Astrocyte (in vitro differentiated cells and primary cell): ENCODE measurements at regions not wholly inside any gene's neighbourhood (a gene's known extent, or its start where the extent isn't known, plus 50 kb on each side); places are given as distances from the start of the nearest gene placed in this dataset.

ENCODE experiments used
- DNase-seq: peaks from one replicate; pipeline ENCODE4 v3.0.0-alpha.2; 2010; ENCODE audit warnings: low read depth
- FAIRE-seq: peaks from 2 replicates; lab custom pipeline; 2011; peaks lifted over from hg19 to GRCh38; lab: Jason Lieb, UNC
- H2AFZ ChIP-seq: 2 replicates; pipeline ENCODE4 v1.6.0; 2012; ENCODE audit warnings: low read depth, low read length, inconsistent platforms
- H3K27ac ChIP-seq: 2 replicates; pipeline ENCODE4 v1.5.1; 2011; ENCODE audit warnings: low read depth, low read length, inconsistent platforms
- H3K27me3 ChIP-seq: 2 replicates; pipeline ENCODE4 v1.6.0; 2011; ENCODE audit warnings: low read length, inconsistent platforms; ENCODE audit not compliant: insufficient read depth
- H3K36me3 ChIP-seq: 2 replicates; pipeline ENCODE4 v1.5.1; 2011; ENCODE audit warnings: low read length, inconsistent platforms; ENCODE audit not compliant: insufficient read depth
- H3K4me1 ChIP-seq: 2 replicates; pipeline ENCODE4 v1.5.1; 2011; ENCODE audit warnings: low read length, inconsistent platforms; ENCODE audit not compliant: insufficient read depth
- H3K4me2 ChIP-seq: 2 replicates; pipeline ENCODE4 v1.6.0; 2012; ENCODE audit warnings: low read length, inconsistent platforms
- H3K4me3 ChIP-seq: 2 replicates; pipeline ENCODE4 v1.5.1; 2011; ENCODE audit warnings: low read depth, mild to moderate bottlenecking, low read length, inconsistent platforms; ENCODE audit not compliant: insufficient read depth
- H3K79me2 ChIP-seq: 2 replicates; pipeline ENCODE4 v1.6.0; 2012; ENCODE audit warnings: mild to moderate bottlenecking, low read length, inconsistent platforms; ENCODE audit not compliant: insufficient read depth
- H3K9ac ChIP-seq: 2 replicates; pipeline ENCODE4 v1.6.0; 2012; ENCODE audit warnings: mild to moderate bottlenecking, low read length, inconsistent platforms
- H3K9me3 ChIP-seq: 2 replicates; pipeline ENCODE4 v1.5.1; 2012; ENCODE audit warnings: low read depth, mild to moderate bottlenecking, low read length, inconsistent platforms; ENCODE audit not compliant: insufficient read depth
- H4K20me1 ChIP-seq: 2 replicates; pipeline ENCODE4 v1.6.0; 2012; ENCODE audit warnings: low read length, inconsistent platforms; ENCODE audit not compliant: insufficient read depth
- H3K27ac Mint-ChIP-seq: one replicate; pipeline ENCODE4 v1.8.0; 2021; ENCODE audit warnings: mild to moderate bottlenecking, mixed read lengths; ENCODE audit not compliant: unreplicated experiment
- H3K27me3 Mint-ChIP-seq: one replicate; pipeline ENCODE4 v1.8.0; 2021; ENCODE audit warnings: low read depth, mixed read lengths; ENCODE audit not compliant: unreplicated experiment
- H3K36me3 Mint-ChIP-seq: one replicate; pipeline ENCODE4 v1.8.0; 2021; ENCODE audit warnings: low read depth, mixed read lengths; ENCODE audit not compliant: unreplicated experiment
- H3K4me1 Mint-ChIP-seq: one replicate; pipeline ENCODE4 v1.8.0; 2021; ENCODE audit warnings: low read depth, mixed read lengths; ENCODE audit not compliant: unreplicated experiment
- H3K4me3 Mint-ChIP-seq: one replicate; pipeline ENCODE4 v1.8.0; 2021; ENCODE audit warnings: mild to moderate bottlenecking, moderate library complexity, mixed read lengths; ENCODE audit not compliant: unreplicated experiment
- H3K9me3 Mint-ChIP-seq: one replicate; pipeline ENCODE4 v1.8.0; 2021; ENCODE audit warnings: mild to moderate bottlenecking, mixed read lengths; ENCODE audit not compliant: unreplicated experiment
- CTCF ChIP-seq: IDR thresholded peaks from 2 replicates; pipeline ENCODE4 v1.5.1; 2011; ENCODE audit warnings: low read depth, mild to moderate bottlenecking, inconsistent platforms, low read length, moderate library complexity; ENCODE audit not compliant: insufficient read depth
- EZH2 ChIP-seq: IDR thresholded peaks from 2 replicates; pipeline ENCODE4 v1.6.1; 2012; ENCODE audit warnings: mild to moderate bottlenecking, low read length, inconsistent platforms; ENCODE audit not compliant: insufficient read depth

DNA sequence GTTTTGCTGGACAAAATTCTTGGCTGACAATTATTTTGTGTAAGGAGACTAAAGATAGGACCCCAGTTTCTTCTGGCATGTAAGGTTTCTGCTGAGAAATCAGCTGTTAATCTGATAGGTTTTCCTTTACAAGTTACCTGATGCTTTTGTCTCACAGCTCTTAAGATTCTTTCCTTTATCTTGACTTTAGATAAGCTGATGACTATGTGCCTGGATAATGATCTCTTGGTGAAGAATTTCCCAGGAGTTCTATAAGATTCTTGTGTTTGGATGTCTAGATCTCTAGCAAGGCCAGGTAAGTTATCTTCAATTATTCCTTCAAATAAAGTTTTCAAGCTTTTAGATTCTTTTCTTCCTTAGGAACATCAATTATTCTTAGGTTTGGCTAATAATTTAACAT is 534.8 kb upstream of the LRRTM4 start:
- Mint-ChIP-seq H3K36me3 (no peaks in the 10 kb centered on the region), H3K9me3 (peaks cover 5% of the 10 kb centered on the region), H3K4me1 (peaks cover 12% of the 10 kb centered on the region), H3K4me3 (no peak overlapping the region), H3K27ac (no peak overlapping the region), H3K27me3 (peaks cover 2% of the 10 kb centered on the region)
- Histone ChIP-seq H3K27me3 (no peaks in the 10 kb centered on the region), H3K4me1 (no peaks in the 10 kb centered on the region), H3K4me2 (no peak overlapping the region), H3K79me2 (no peaks in the 10 kb centered on the region), H3K9me3 (peaks cover 9% of the 10 kb centered on the region), H3K27ac (no peak overlapping the region), H3K4me3 (no peak overlapping the region), H2AFZ (no peak overlapping the region), H4K20me1 (no peaks in the 10 kb centered on the region), H3K9ac (no peak overlapping the region), H3K36me3 (no peaks in the 10 kb centered on the region)
- TF ChIP-seq EZH2 (no peak), CTCF (no peak)
- FAIRE-seq (no peak), DNase-seq (no peak)

DNA sequence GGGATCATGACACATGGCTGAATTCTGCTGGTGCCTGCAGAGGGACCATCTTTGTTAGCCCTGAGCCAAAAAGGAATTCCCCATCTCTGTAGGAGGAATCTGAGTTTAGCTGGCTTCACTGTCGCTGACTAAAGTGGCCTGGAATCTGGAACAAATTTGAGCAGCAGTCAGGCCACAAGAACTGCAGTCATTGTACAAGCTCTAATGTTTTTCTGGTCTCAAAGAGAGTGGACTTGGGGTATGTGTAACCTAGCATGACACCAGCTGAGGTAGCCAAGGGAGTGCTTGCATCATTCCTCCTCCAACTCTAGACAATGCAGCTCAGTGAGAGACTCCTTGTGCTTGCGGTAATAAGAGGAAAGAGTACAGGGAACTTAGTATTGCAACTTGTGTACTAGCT is 539.1 kb upstream of the LRRTM4 start:
- peaks cover 4% of the 10 kb centered on the region for H3K9me3 ChIP-seq
- no peak for TF ChIP-seq CTCF
- no peak for TF ChIP-seq EZH2
- H4K20me1 ChIP-seq = no peaks in the 10 kb centered on the region
- no peak overlapping the region for H2AFZ ChIP-seq
- Mint-ChIP-seq H3K36me3 (no peaks in the 10 kb centered on the region), H3K4me1 (peaks cover 14% of the 10 kb centered on the region), H3K27ac (peak overlapping the region; percentile 85), H3K27me3 (no peaks in the 10 kb centered on the region), H3K9me3 (peaks cover 2% of the 10 kb centered on the region), H3K4me3 (no peak overlapping the region)
- FAIRE-seq (no peak), DNase-seq (no peak)
- no peak overlapping the region for H3K4me3 ChIP-seq
- H3K9ac ChIP-seq = no peak overlapping the region
- H3K27me3 ChIP-seq = no peaks in the 10 kb centered on the region
- no peaks in the 10 kb centered on the region for H3K36me3 ChIP-seq
- no peak overlapping the region for H3K27ac ChIP-seq
- no peak overlapping the region for H3K4me2 ChIP-seq
- no peaks in the 10 kb centered on the region for H3K4me1 ChIP-seq
- no peaks in the 10 kb centered on the region for H3K79me2 ChIP-seq

DNA sequence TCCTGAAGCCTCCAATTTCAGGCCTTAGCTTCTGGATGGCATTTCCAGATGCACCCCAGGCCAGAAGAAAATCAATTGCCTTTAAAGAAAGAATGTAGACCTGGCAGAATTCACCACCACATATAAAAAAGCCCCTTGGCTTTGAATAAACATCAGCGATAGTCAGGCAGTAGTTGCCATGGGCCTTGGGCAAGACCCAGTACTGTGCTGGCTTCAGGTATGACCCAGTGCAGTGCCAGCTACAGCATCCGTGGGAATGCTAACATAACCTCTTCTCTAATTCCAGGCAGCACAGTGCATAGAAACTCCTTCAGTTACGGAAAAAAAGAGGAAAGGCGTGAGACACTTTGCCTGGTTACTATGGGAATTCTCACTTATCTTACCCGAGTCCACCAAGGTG is 539.6 kb upstream of the LRRTM4 start:
- no peak overlapping the region for H3K4me3 Mint-ChIP-seq
- Histone ChIP-seq H3K27me3 (no peaks in the 10 kb centered on the region), H3K79me2 (no peaks in the 10 kb centered on the region), H4K20me1 (no peaks in the 10 kb centered on the region), H3K4me1 (no peaks in the 10 kb centered on the region), H3K4me3 (no peak overlapping the region), H3K27ac (no peak overlapping the region), H3K9ac (no peak overlapping the region), H3K9me3 (peaks cover 4% of the 10 kb centered on the region), H2AFZ (no peak overlapping the region), H3K4me2 (no peak overlapping the region), H3K36me3 (no peaks in the 10 kb centered on the region)
- no peak for DNase-seq
- H3K27ac Mint-ChIP-seq = peak overlapping the region; percentile 85
- FAIRE-seq = no peak
- peaks cover 14% of the 10 kb centered on the region for H3K4me1 Mint-ChIP-seq
- H3K9me3 Mint-ChIP-seq = peaks cover 2% of the 10 kb centered on the region
- TF ChIP-seq CTCF = no peak
- TF ChIP-seq EZH2 = no peak
- H3K27me3 Mint-ChIP-seq = no peaks in the 10 kb centered on the region
- no peaks in the 10 kb centered on the region for H3K36me3 Mint-ChIP-seq
